SK-N-SH treated with all-trans-retinoic acid at 6 μM for 48 hours (cell line): ENCODE measurements at regions not wholly inside any gene's neighbourhood (a gene's known extent, or its start where the extent isn't known, plus 50 kb on each side); places are given as distances from the start of the nearest gene placed in this dataset.

ENCODE experiments used
- CSRNP3 ChIP-seq: fragments of 250-450 bp; sonication (Bioruptor Pico); IDR thresholded peaks from 2 replicates; pipeline ENCODE4 v1.5.1; 2021; ENCODE audit warnings: mild to moderate bottlenecking, moderate library complexity
- OSR1 ChIP-seq: fragments of 250-450 bp; sonication (Bioruptor Pico); IDR thresholded peaks from 2 replicates; pipeline ENCODE4 v1.8.0; 2022; ENCODE audit warnings: moderate library complexity, mild to moderate bottlenecking, inconsistent platforms
- PATZ1 ChIP-seq: fragments of 250-450 bp; sonication (Bioruptor Pico); IDR thresholded peaks from 2 replicates; pipeline ENCODE4 v1.8.0; 2020; ENCODE audit warnings: mild to moderate bottlenecking, moderate library complexity, borderline replicate concordance
- RARB ChIP-seq: fragments of 250-450 bp; sonication (Bioruptor Pico); IDR thresholded peaks from 2 replicates; pipeline ENCODE4 v1.8.0; 2021; ENCODE audit warnings: mild to moderate bottlenecking, moderate library complexity
- ZFP30 ChIP-seq: fragments of 450-650 bp; formaldehyde crosslinking; IDR thresholded peaks from 2 replicates; pipeline ENCODE4 v1.5.0; 2022; ENCODE audit warnings: mild to moderate bottlenecking, moderate library complexity

DNA sequence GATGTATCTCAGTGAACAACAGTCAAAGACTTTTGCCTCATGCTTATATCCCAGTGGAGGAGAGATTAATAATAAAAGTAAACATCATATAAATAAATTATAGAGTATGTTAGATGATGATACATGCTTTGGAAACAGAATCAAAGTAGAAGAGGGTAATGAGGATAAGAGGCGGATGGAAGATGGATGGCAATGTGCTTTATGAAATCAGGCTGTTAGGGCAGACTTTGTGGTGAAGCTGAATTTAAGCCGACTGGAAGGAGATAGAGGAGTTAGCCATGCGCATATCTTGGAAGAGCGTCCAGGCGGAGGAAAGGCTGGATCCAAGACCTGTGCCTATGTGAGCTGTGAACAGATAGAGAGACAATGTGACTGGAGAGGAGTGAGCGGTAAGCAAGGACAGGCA is 74.9 kb upstream of the GUCY1A1 start:
- no peak for TF ChIP-seq PATZ1 (CRISPR knock-in tag)
- TF ChIP-seq CSRNP3 (CRISPR knock-in tag) = no peak
- no peak for TF ChIP-seq RARB (CRISPR knock-in tag)
- TF ChIP-seq OSR1 (CRISPR knock-in tag) = no peak
- no peak for TF ChIP-seq ZFP30 (CRISPR knock-in tag)
